ENCODE measurements at regions not wholly inside any gene's neighbourhood (a gene's known extent, or its start where the extent isn't known, plus 50 kb on each side); places are given as distances from the start of the nearest gene placed in this dataset.

- DNase-seq (ENCODE audit: low spot score in 2 of 2) (no peak), ATAC-seq (no peak)
- Mint-ChIP-seq H3K9me3 (peaks cover 0 to 3% of the 10 kb centered on the region in 2 donors), H3K27ac (no peak overlapping the region), H3K36me3 (no peaks in the 10 kb centered on the region)
Measured at GRCh38 chr10:111234234-111234913, 157.5 kb downstream of the ADRA2A start.

- peaks cover 0 to 3% of the 10 kb centered on the region in 2 donors for H3K9me3 Mint-ChIP-seq
- no peaks in the 10 kb centered on the region for H3K36me3 Mint-ChIP-seq
- DNase-seq (ENCODE audit: low spot score in 2 of 2), result no peak
- no peak overlapping the region for H3K27ac Mint-ChIP-seq
- no peak for ATAC-seq
Measured at GRCh38 chr10:111234914-111235302, 158.1 kb downstream of the ADRA2A start.

- no peak for ATAC-seq
- no peak for DNase-seq (ENCODE audit: low spot score in 2 of 2)
- H3K9me3 Mint-ChIP-seq, result no peaks in the 10 kb centered on the region
- no peaks in the 10 kb centered on the region for H3K36me3 Mint-ChIP-seq
- no peak overlapping the region for H3K27ac Mint-ChIP-seq
Measured at GRCh38 chr10:111240348-111240747, 163.5 kb downstream of the ADRA2A start.

GRCh38 chr10:111243126-111243525 lies 166.3 kb downstream of the ADRA2A start:
- DNase-seq (ENCODE audit: low spot score in 2 of 2) (no peak), ATAC-seq (peak in 1 of 2 donors; percentile 13)
- no peaks in the 10 kb centered on the region for H3K36me3 Mint-ChIP-seq
- no peaks in the 10 kb centered on the region for H3K9me3 Mint-ChIP-seq
- no peak overlapping the region for H3K27ac Mint-ChIP-seq

- Mint-ChIP-seq H3K9me3 (no peaks in the 10 kb centered on the region), H3K36me3 (no peaks in the 10 kb centered on the region), H3K27ac (no peak overlapping the region)
- ATAC-seq (no peak), DNase-seq (ENCODE audit: low spot score in 2 of 2) (no peak)
Measured at GRCh38 chr10:111246136-111246535, 169.3 kb downstream of the ADRA2A start.

GRCh38 chr10:111246814-111247452 lies 170.1 kb downstream of the ADRA2A start:
- H3K36me3 Mint-ChIP-seq, result no peaks in the 10 kb centered on the region

GRCh38 chr10:111247781-111248389 lies 171.1 kb downstream of the ADRA2A start:
- Mint-ChIP-seq H3K36me3 (no peaks in the 10 kb centered on the region), H3K27ac (no peak overlapping the region), H3K9me3 (no peaks in the 10 kb centered on the region)
- DNase-seq (ENCODE audit: low spot score in 2 of 2) (no peak), ATAC-seq (no peak)

More at GRCh38 chr10:111246814-111247452, 170.1 kb downstream of the ADRA2A start:
- H3K9me3 Mint-ChIP-seq, result no peaks in the 10 kb centered on the region
- ATAC-seq (no peak), DNase-seq (ENCODE audit: low spot score in 2 of 2) (no peak)
- H3K27ac Mint-ChIP-seq, result no peak overlapping the region

- ATAC-seq (no peak), DNase-seq (ENCODE audit: low spot score in 2 of 2) (no peak)
- no peak overlapping the region for H3K27ac Mint-ChIP-seq
- no peaks in the 10 kb centered on the region for H3K9me3 Mint-ChIP-seq
- H3K36me3 Mint-ChIP-seq, result no peaks in the 10 kb centered on the region
Measured at GRCh38 chr10:111249925-111250324, 173.1 kb downstream of the ADRA2A start.

GRCh38 chr10:111261081-111261615 lies 184.3 kb downstream of the ADRA2A start:
- H3K9me3 Mint-ChIP-seq, result peaks cover 0 to 4% of the 10 kb centered on the region in 2 donors
- no peak for DNase-seq (ENCODE audit: low spot score in 2 of 2)
- ATAC-seq, result no peak
- no peaks in the 10 kb centered on the region for H3K36me3 Mint-ChIP-seq
- no peak overlapping the region for H3K27ac Mint-ChIP-seq

GRCh38 chr10:111265341-111265740 lies 188.5 kb downstream of the ADRA2A start:
- DNase-seq (ENCODE audit: low spot score in 2 of 2), result no peak
- Mint-ChIP-seq H3K9me3 (no peaks in the 10 kb centered on the region), H3K27ac (no peak overlapping the region), H3K36me3 (no peaks in the 10 kb centered on the region)
- ATAC-seq, result no peak

- DNase-seq (ENCODE audit: low spot score in 2 of 2), result no peak
Measured at GRCh38 chr10:111266165-111266564, 189.3 kb downstream of the ADRA2A start.

GRCh38 chr10:111267673-111268072 lies 190.8 kb downstream of the ADRA2A start:
- DNase-seq (ENCODE audit: low spot score in 2 of 2) (no peak), ATAC-seq (no peak)
- Mint-ChIP-seq H3K27ac (no peak overlapping the region), H3K36me3 (no peaks in the 10 kb centered on the region), H3K9me3 (no peaks in the 10 kb centered on the region)

More at GRCh38 chr10:111266165-111266564, 189.3 kb downstream of the ADRA2A start:
- no peak overlapping the region for H3K27ac Mint-ChIP-seq
- no peaks in the 10 kb centered on the region for H3K9me3 Mint-ChIP-seq
- no peak for ATAC-seq
- H3K36me3 Mint-ChIP-seq, result no peaks in the 10 kb centered on the region

GRCh38 chr10:111273235-111273634 lies 196.4 kb downstream of the ADRA2A start:
- DNase-seq (ENCODE audit: low spot score in 2 of 2) (no peak), ATAC-seq (no peak)
- H3K27ac Mint-ChIP-seq, result no peak overlapping the region
- no peaks in the 10 kb centered on the region for H3K36me3 Mint-ChIP-seq
- no peaks in the 10 kb centered on the region for H3K9me3 Mint-ChIP-seq

GRCh38 chr10:111273635-111274034 lies 196.8 kb downstream of the ADRA2A start:
- Mint-ChIP-seq H3K36me3 (no peaks in the 10 kb centered on the region), H3K9me3 (no peaks in the 10 kb centered on the region), H3K27ac (no peak overlapping the region)
- no peak for ATAC-seq
- DNase-seq (ENCODE audit: low spot score in 2 of 2), result no peak

GRCh38 chr10:111275091-111275490 lies 198.3 kb downstream of the ADRA2A start:
- Mint-ChIP-seq H3K9me3 (no peaks in the 10 kb centered on the region), H3K27ac (no peak overlapping the region), H3K36me3 (no peaks in the 10 kb centered on the region)
- DNase-seq (ENCODE audit: low spot score in 2 of 2) (no peak), ATAC-seq (no peak)

GRCh38 chr10:111277661-111278060 lies 200.8 kb downstream of the ADRA2A start:
- no peaks in the 10 kb centered on the region for H3K9me3 Mint-ChIP-seq
- DNase-seq (ENCODE audit: low spot score in 2 of 2), result no peak
- no peak for ATAC-seq
- no peak overlapping the region for H3K27ac Mint-ChIP-seq
- no peaks in the 10 kb centered on the region for H3K36me3 Mint-ChIP-seq

GRCh38 chr10:111278266-111278665 lies 201.4 kb downstream of the ADRA2A start:
- no peak for DNase-seq (ENCODE audit: low spot score in 2 of 2)
- no peaks in the 10 kb centered on the region for H3K36me3 Mint-ChIP-seq
- ATAC-seq, result no peak

More at GRCh38 chr10:111278266-111278665, 201.4 kb downstream of the ADRA2A start:
- H3K9me3 Mint-ChIP-seq, result no peaks in the 10 kb centered on the region
- no peak overlapping the region for H3K27ac Mint-ChIP-seq
